Astrocyte (in vitro differentiated cells and primary cell): ENCODE measurements at regions not wholly inside any gene's neighbourhood (a gene's known extent, or its start where the extent isn't known, plus 50 kb on each side); places are given as distances from the start of the nearest gene placed in this dataset.

ENCODE experiments used
- DNase-seq: peaks from one replicate; pipeline ENCODE4 v3.0.0-alpha.2; 2010; ENCODE audit warnings: low read depth
- FAIRE-seq: peaks from 2 replicates; lab custom pipeline; 2011; peaks lifted over from hg19 to GRCh38; lab: Jason Lieb, UNC
- H2AFZ ChIP-seq: 2 replicates; pipeline ENCODE4 v1.6.0; 2012; ENCODE audit warnings: low read depth, low read length, inconsistent platforms
- H3K27ac ChIP-seq: 2 replicates; pipeline ENCODE4 v1.5.1; 2011; ENCODE audit warnings: low read depth, low read length, inconsistent platforms
- H3K27me3 ChIP-seq: 2 replicates; pipeline ENCODE4 v1.6.0; 2011; ENCODE audit warnings: low read length, inconsistent platforms; ENCODE audit not compliant: insufficient read depth
- H3K36me3 ChIP-seq: 2 replicates; pipeline ENCODE4 v1.5.1; 2011; ENCODE audit warnings: low read length, inconsistent platforms; ENCODE audit not compliant: insufficient read depth
- H3K4me1 ChIP-seq: 2 replicates; pipeline ENCODE4 v1.5.1; 2011; ENCODE audit warnings: low read length, inconsistent platforms; ENCODE audit not compliant: insufficient read depth
- H3K4me2 ChIP-seq: 2 replicates; pipeline ENCODE4 v1.6.0; 2012; ENCODE audit warnings: low read length, inconsistent platforms
- H3K4me3 ChIP-seq: 2 replicates; pipeline ENCODE4 v1.5.1; 2011; ENCODE audit warnings: low read depth, mild to moderate bottlenecking, low read length, inconsistent platforms; ENCODE audit not compliant: insufficient read depth
- H3K79me2 ChIP-seq: 2 replicates; pipeline ENCODE4 v1.6.0; 2012; ENCODE audit warnings: mild to moderate bottlenecking, low read length, inconsistent platforms; ENCODE audit not compliant: insufficient read depth
- H3K9ac ChIP-seq: 2 replicates; pipeline ENCODE4 v1.6.0; 2012; ENCODE audit warnings: mild to moderate bottlenecking, low read length, inconsistent platforms
- H3K9me3 ChIP-seq: 2 replicates; pipeline ENCODE4 v1.5.1; 2012; ENCODE audit warnings: low read depth, mild to moderate bottlenecking, low read length, inconsistent platforms; ENCODE audit not compliant: insufficient read depth
- H4K20me1 ChIP-seq: 2 replicates; pipeline ENCODE4 v1.6.0; 2012; ENCODE audit warnings: low read length, inconsistent platforms; ENCODE audit not compliant: insufficient read depth
- H3K27ac Mint-ChIP-seq: one replicate; pipeline ENCODE4 v1.8.0; 2021; ENCODE audit warnings: mild to moderate bottlenecking, mixed read lengths; ENCODE audit not compliant: unreplicated experiment
- H3K27me3 Mint-ChIP-seq: one replicate; pipeline ENCODE4 v1.8.0; 2021; ENCODE audit warnings: low read depth, mixed read lengths; ENCODE audit not compliant: unreplicated experiment
- H3K36me3 Mint-ChIP-seq: one replicate; pipeline ENCODE4 v1.8.0; 2021; ENCODE audit warnings: low read depth, mixed read lengths; ENCODE audit not compliant: unreplicated experiment
- H3K4me1 Mint-ChIP-seq: one replicate; pipeline ENCODE4 v1.8.0; 2021; ENCODE audit warnings: low read depth, mixed read lengths; ENCODE audit not compliant: unreplicated experiment
- H3K4me3 Mint-ChIP-seq: one replicate; pipeline ENCODE4 v1.8.0; 2021; ENCODE audit warnings: mild to moderate bottlenecking, moderate library complexity, mixed read lengths; ENCODE audit not compliant: unreplicated experiment
- H3K9me3 Mint-ChIP-seq: one replicate; pipeline ENCODE4 v1.8.0; 2021; ENCODE audit warnings: mild to moderate bottlenecking, mixed read lengths; ENCODE audit not compliant: unreplicated experiment
- CTCF ChIP-seq: IDR thresholded peaks from 2 replicates; pipeline ENCODE4 v1.5.1; 2011; ENCODE audit warnings: low read depth, mild to moderate bottlenecking, inconsistent platforms, low read length, moderate library complexity; ENCODE audit not compliant: insufficient read depth
- EZH2 ChIP-seq: IDR thresholded peaks from 2 replicates; pipeline ENCODE4 v1.6.1; 2012; ENCODE audit warnings: mild to moderate bottlenecking, low read length, inconsistent platforms; ENCODE audit not compliant: insufficient read depth

GRCh38 chr6:76684875-76685274 lies 612.4 kb upstream of the IMPG1 start:
- no peak for DNase-seq
- Histone ChIP-seq H3K9ac (no peak overlapping the region), H3K4me3 (no peak overlapping the region), H3K79me2 (no peaks in the 10 kb centered on the region), H3K27me3 (no peaks in the 10 kb centered on the region), H3K9me3 (no peaks in the 10 kb centered on the region), H3K4me2 (no peak overlapping the region), H2AFZ (no peak overlapping the region), H3K36me3 (no peaks in the 10 kb centered on the region), H3K27ac (no peak overlapping the region), H4K20me1 (no peaks in the 10 kb centered on the region), H3K4me1 (no peaks in the 10 kb centered on the region)
- H3K4me1 Mint-ChIP-seq: peaks cover 2% of the 10 kb centered on the region
- no peak overlapping the region for H3K4me3 Mint-ChIP-seq
- H3K27ac Mint-ChIP-seq: no peak overlapping the region
- peaks cover 5% of the 10 kb centered on the region for H3K9me3 Mint-ChIP-seq
- TF ChIP-seq CTCF (no peak), EZH2 (no peak)
- H3K27me3 Mint-ChIP-seq: peaks cover 3% of the 10 kb centered on the region
- FAIRE-seq: no peak
- H3K36me3 Mint-ChIP-seq: peaks cover 1% of the 10 kb centered on the region

- Mint-ChIP-seq H3K27ac (no peak overlapping the region), H3K4me3 (no peak overlapping the region), H3K27me3 (peaks cover 3% of the 10 kb centered on the region), H3K36me3 (peaks cover under 1% of the 10 kb centered on the region), H3K4me1 (peaks cover 2% of the 10 kb centered on the region), H3K9me3 (peaks cover 3% of the 10 kb centered on the region)
- H3K27ac ChIP-seq: no peak overlapping the region
- no peak overlapping the region for H3K9ac ChIP-seq
- H4K20me1 ChIP-seq: no peaks in the 10 kb centered on the region
- DNase-seq: no peak
- no peak for FAIRE-seq
- H3K36me3 ChIP-seq: no peaks in the 10 kb centered on the region
- TF ChIP-seq EZH2 (no peak), CTCF (no peak)
- H3K4me2 ChIP-seq: no peak overlapping the region
- H3K27me3 ChIP-seq: no peaks in the 10 kb centered on the region
- no peak overlapping the region for H3K4me3 ChIP-seq
- H3K9me3 ChIP-seq: no peaks in the 10 kb centered on the region
- H3K79me2 ChIP-seq: no peaks in the 10 kb centered on the region
- H2AFZ ChIP-seq: no peak overlapping the region
- no peaks in the 10 kb centered on the region for H3K4me1 ChIP-seq
Measured at GRCh38 chr6:76683985-76684384, 611.5 kb upstream of the IMPG1 start.

GRCh38 chr6:76682842-76683241 lies 610.4 kb upstream of the IMPG1 start:
- H3K9ac ChIP-seq: no peak overlapping the region
- H3K4me1 ChIP-seq: no peaks in the 10 kb centered on the region
- H3K27ac ChIP-seq: no peak overlapping the region
- Mint-ChIP-seq H3K4me1 (peaks cover 2% of the 10 kb centered on the region), H3K4me3 (no peak overlapping the region), H3K27me3 (no peaks in the 10 kb centered on the region), H3K36me3 (no peaks in the 10 kb centered on the region), H3K27ac (no peak overlapping the region), H3K9me3 (no peaks in the 10 kb centered on the region)
- no peak overlapping the region for H2AFZ ChIP-seq
- no peaks in the 10 kb centered on the region for H4K20me1 ChIP-seq
- no peaks in the 10 kb centered on the region for H3K36me3 ChIP-seq
- H3K79me2 ChIP-seq: no peaks in the 10 kb centered on the region
- no peak overlapping the region for H3K4me2 ChIP-seq
- no peak for FAIRE-seq
- H3K27me3 ChIP-seq: no peaks in the 10 kb centered on the region
- H3K9me3 ChIP-seq: no peaks in the 10 kb centered on the region
- no peak for DNase-seq
- TF ChIP-seq EZH2: no peak
- TF ChIP-seq CTCF: peak; percentile 32
- no peak overlapping the region for H3K4me3 ChIP-seq
